GM23338 (cell line): ENCODE measurements at regions not wholly inside any gene's neighbourhood (a gene's known extent, or its start where the extent isn't known, plus 50 kb on each side); places are given as distances from the start of the nearest gene placed in this dataset.
"Not testable (repeated sequence)": the region's sequence is repeated elsewhere in the genome, so short reads cannot be mapped to it uniquely, and the experiment has no call there.

Experiments used
- ATAC-seq: fragments of 200-7000 bp; cut with Tn5 transposase; 3 replicates; pipeline ENCODE4 v1.9.1; 2020
- DNase-seq: peaks from one replicate; pipeline ENCODE4 v3.0.0-alpha.2; 2015; ENCODE audit warnings: low spot score
- H2AFZ ChIP-seq: fragments of 200-600 bp; sonication (generic); 2 replicates; pipeline ENCODE4 v1.8.0; 2016; ENCODE audit warnings: antibody characterized with exemption, mild to moderate bottlenecking, moderate library complexity
- H3F3A ChIP-seq: fragments of 200-600 bp; sonication (generic); replicated peaks from 2 replicates; pipeline ENCODE4 v1.8.0; 2017; ENCODE audit warnings: antibody characterized with exemption, mixed run types, low read depth
- H3K27ac ChIP-seq: fragments of 200-600 bp; sonication (generic); 2 replicates; pipeline ENCODE4 v1.6.1; 2016; ENCODE audit warnings: low read depth
- H3K27me3 ChIP-seq: fragments of 200-600 bp; sonication (generic); 2 replicates; pipeline ENCODE4 v1.8.0; 2016; ENCODE audit warnings: mild to moderate bottlenecking, mixed run types, moderate library complexity; ENCODE audit not compliant: insufficient read depth
- H3K36me3 ChIP-seq: fragments of 200-600 bp; sonication (generic); 2 replicates; pipeline ENCODE4 v1.8.0; 2016; ENCODE audit warnings: mild to moderate bottlenecking; ENCODE audit not compliant: insufficient read depth
- H3K4me1 ChIP-seq: fragments of 200-600 bp; sonication (generic); 2 replicates; pipeline ENCODE4 v1.8.0; 2016; ENCODE audit warnings: mild to moderate bottlenecking, moderate library complexity; ENCODE audit not compliant: insufficient read depth
- H3K4me2 ChIP-seq: fragments of 200-600 bp; sonication (generic); 2 replicates; pipeline ENCODE4 v1.7.1; 2017; ENCODE audit warnings: mixed run types
- H3K4me3 ChIP-seq: fragments of 200-600 bp; sonication (generic); 2 replicates; pipeline ENCODE4 v1.6.1; 2016; ENCODE audit warnings: mixed run types
- H3K79me2 ChIP-seq: fragments of 200-600 bp; sonication (generic); replicated peaks from 2 replicates; pipeline ENCODE4 v1.8.0; 2017; ENCODE audit warnings: mild to moderate bottlenecking; ENCODE audit not compliant: insufficient read depth
- H3K9me2 ChIP-seq: fragments of 200-600 bp; sonication (generic); 2 replicates; pipeline ENCODE4 v1.8.0; 2017; ENCODE audit not compliant: insufficient read depth
- H4K20me1 ChIP-seq: fragments of 200-600 bp; sonication (generic); replicated peaks from 2 replicates; pipeline ENCODE4 v1.8.0; 2017; ENCODE audit warnings: mild to moderate bottlenecking; ENCODE audit not compliant: insufficient read depth
- H3K27ac Mint-ChIP-seq: 2 replicates; pipeline ENCODE4 v1.8.0; 2020; ENCODE audit warnings: inconsistent platforms, mild to moderate bottlenecking, moderate library complexity, mixed read lengths
- H3K27me3 Mint-ChIP-seq: 3 replicates; pipeline ENCODE4 v1.8.0; 2022; ENCODE audit warnings: low read depth, mild to moderate bottlenecking, moderate library complexity, mixed read lengths, inconsistent platforms; ENCODE audit not compliant: insufficient read depth, poor library complexity
- H3K36me3 Mint-ChIP-seq: 3 replicates; pipeline ENCODE4 v1.8.0; 2021; ENCODE audit warnings: low read depth, mild to moderate bottlenecking, inconsistent platforms, moderate library complexity, mixed read lengths
- H3K4me1 Mint-ChIP-seq: 3 replicates; pipeline ENCODE4 v1.8.0; 2020; ENCODE audit warnings: mild to moderate bottlenecking, inconsistent platforms, mixed read lengths
- H3K4me3 Mint-ChIP-seq: 3 replicates; pipeline ENCODE4 v1.8.0; 2021; ENCODE audit warnings: moderate library complexity, mild to moderate bottlenecking, inconsistent platforms, mixed read lengths
- H3K9me3 Mint-ChIP-seq: 3 replicates; pipeline ENCODE4 v1.8.0; 2020; ENCODE audit warnings: moderate library complexity, mild to moderate bottlenecking, inconsistent platforms, mixed read lengths
- CREB1 ChIP-seq: fragments of 250-450 bp; sonication (Bioruptor Pico); IDR thresholded peaks from 2 replicates; pipeline ENCODE4 v1.5.0; 2020; ENCODE audit warnings: low read depth, mild to moderate bottlenecking, moderate library complexity
- ETS1 ChIP-seq: IDR thresholded peaks from 2 replicates; pipeline ENCODE4 v1.6.1; 2016; ENCODE audit warnings: antibody characterized with exemption
- EZH2 ChIP-seq: fragments of 200-600 bp; sonication (generic); IDR thresholded peaks from one replicate; pipeline ENCODE4 v1.8.0; 2017; ENCODE audit warnings: antibody characterized with exemption, mild to moderate bottlenecking, low read depth; ENCODE audit not compliant: unreplicated experiment
- EZH2phosphoT487 ChIP-seq: fragments of 200-600 bp; sonication (generic); IDR thresholded peaks from one replicate; pipeline ENCODE4 v1.8.1; 2018; ENCODE audit warnings: antibody characterized with exemption; ENCODE audit not compliant: unreplicated experiment
- JUNB ChIP-seq: IDR thresholded peaks from one replicate; pipeline ENCODE4 v1.6.1; 2016; ENCODE audit warnings: antibody characterized with exemption; ENCODE audit not compliant: unreplicated experiment
- POLR2AphosphoS5 ChIP-seq: IDR thresholded peaks from 2 replicates; pipeline ENCODE4 v1.6.1; 2016; ENCODE audit warnings: antibody characterized with exemption, low read depth
- REST ChIP-seq: IDR thresholded peaks from one replicate; pipeline ENCODE4 v1.6.1; 2018; ENCODE audit warnings: antibody characterized with exemption; ENCODE audit not compliant: unreplicated experiment
- STAT1 ChIP-seq: IDR thresholded peaks from one replicate; pipeline ENCODE4 v1.6.1; 2016; ENCODE audit warnings: antibody characterized with exemption; ENCODE audit not compliant: unreplicated experiment
- ZNF114 ChIP-seq: fragments of 250-450 bp; sonication (Bioruptor Pico); IDR thresholded peaks from 2 replicates; pipeline ENCODE4 v1.5.0; 2020; ENCODE audit warnings: mild to moderate bottlenecking, moderate library complexity
- ZNF331 ChIP-seq: fragments of 250-450 bp; sonication (Bioruptor Pico); IDR thresholded peaks from 2 replicates; pipeline ENCODE4 v1.5.0; 2020; ENCODE audit warnings: low read depth, mild to moderate bottlenecking, moderate library complexity
- ZNF462 ChIP-seq: fragments of 250-450 bp; sonication (Bioruptor Pico); IDR thresholded peaks from 2 replicates; pipeline ENCODE4 v1.5.0; 2020; ENCODE audit warnings: mild to moderate bottlenecking, moderate library complexity

GRCh38 chr4:187000281-187000680, 276.6 kb upstream of the FAT1 start (continued):
- TF ChIP-seq ZNF331 (CRISPR knock-in tag), result no peak
- TF ChIP-seq JUNB, result no peak
- TF ChIP-seq ZNF114 (CRISPR knock-in tag), result no peak

DNA sequence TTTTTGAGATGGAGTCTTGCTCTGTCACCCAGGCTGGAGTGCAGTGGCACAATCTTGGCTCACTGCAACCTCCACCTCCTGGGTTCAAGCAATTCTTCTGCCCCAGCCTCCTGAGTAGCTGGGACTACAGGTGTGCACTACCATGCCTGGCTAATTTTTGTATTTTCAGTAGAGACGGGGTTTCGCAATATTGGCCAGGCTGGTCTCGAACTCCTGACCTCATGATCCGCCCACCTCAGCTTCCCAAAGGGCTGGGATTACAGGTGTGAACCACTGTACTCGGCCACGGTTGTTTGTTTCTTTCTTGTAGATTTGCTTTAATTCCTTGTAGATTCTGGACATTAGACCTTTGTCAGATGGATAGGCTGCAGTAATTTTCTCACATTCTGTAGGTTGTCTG, 278.5 kb upstream of the FAT1 start:
- H3K27me3 Mint-ChIP-seq, H3K4me2 ChIP-seq, H3K27me3 ChIP-seq, H3F3A ChIP-seq, H3K79me2 ChIP-seq, ATAC-seq, H3K36me3 Mint-ChIP-seq, H2AFZ ChIP-seq, H3K36me3 ChIP-seq, H3K27ac ChIP-seq, H3K4me1 Mint-ChIP-seq, H3K9me2 ChIP-seq, DNase-seq, H3K4me3 ChIP-seq, H3K27ac Mint-ChIP-seq, H3K9me3 Mint-ChIP-seq, H3K4me1 ChIP-seq, H3K4me3 Mint-ChIP-seq, H4K20me1 ChIP-seq: not testable (repeated sequence)

GRCh38 chr4:187004628-187005027, 281.0 kb upstream of the FAT1 start:
- H3K36me3 Mint-ChIP-seq, result no peaks in the 10 kb centered on the region
- H3K9me2 ChIP-seq, result no peaks in the 10 kb centered on the region
- no peaks in the 10 kb centered on the region for H3F3A ChIP-seq
- H3K27ac Mint-ChIP-seq, result no peak overlapping the region
- DNase-seq, result no peak
- H3K4me3 ChIP-seq, result no peak overlapping the region
- no peaks in the 10 kb centered on the region for H3K79me2 ChIP-seq
- H3K4me1 ChIP-seq, result no peaks in the 10 kb centered on the region
- no peaks in the 10 kb centered on the region for H4K20me1 ChIP-seq
- no peaks in the 10 kb centered on the region for H3K9me3 Mint-ChIP-seq
- no peaks in the 10 kb centered on the region for H3K36me3 ChIP-seq
- no peak overlapping the region for H2AFZ ChIP-seq
- H3K27me3 Mint-ChIP-seq, result peaks cover 2% of the 10 kb centered on the region
- no peak for ATAC-seq
- no peak overlapping the region for H3K27ac ChIP-seq
- no peaks in the 10 kb centered on the region for H3K27me3 ChIP-seq
- no peak overlapping the region for H3K4me3 Mint-ChIP-seq
- H3K4me2 ChIP-seq, result no peak overlapping the region
- H3K4me1 Mint-ChIP-seq, result peaks cover 8% of the 10 kb centered on the region; the same call in 2 of the 3 replicates
- TF ChIP-seq EZH2 (no peak), ZNF114 (CRISPR knock-in tag) (no peak), ZNF462 (CRISPR knock-in tag) (no peak), JUNB (no peak), POLR2AphosphoS5 (no peak), ETS1 (no peak), REST (no peak), CREB1 (no peak), EZH2phosphoT487 (no peak), STAT1 (no peak)
